Sigmoid colon (tissue), 4 donors: ENCODE measurements at regions not wholly inside any gene's neighbourhood (a gene's known extent, or its start where the extent isn't known, plus 50 kb on each side); places are given as distances from the start of the nearest gene placed in this dataset.

Experiments used
- POLR2AphosphoS5 ChIP-seq, 4 donors: sonication (generic); formaldehyde crosslinking; IDR thresholded peaks; one replicate each; pipeline ENCODE4 v1.6.1; 2017; ENCODE audit warnings: antibody characterized with exemption in 4 of 4
- TF ChIP-seq, protein P1 (sequence below), 4 experiments: fragments of 450-650 bp in 3 of 4; fragments of 200-600 bp in 1 of 4; IDR thresholded peaks; one replicate each; pipeline ENCODE4 v1.5.1; 2016 to 2019; ENCODE audit warnings: antibody characterized with exemption in 4 of 4, mild to moderate bottlenecking in 3 of 4, moderate library complexity in 2 of 4

DNA sequence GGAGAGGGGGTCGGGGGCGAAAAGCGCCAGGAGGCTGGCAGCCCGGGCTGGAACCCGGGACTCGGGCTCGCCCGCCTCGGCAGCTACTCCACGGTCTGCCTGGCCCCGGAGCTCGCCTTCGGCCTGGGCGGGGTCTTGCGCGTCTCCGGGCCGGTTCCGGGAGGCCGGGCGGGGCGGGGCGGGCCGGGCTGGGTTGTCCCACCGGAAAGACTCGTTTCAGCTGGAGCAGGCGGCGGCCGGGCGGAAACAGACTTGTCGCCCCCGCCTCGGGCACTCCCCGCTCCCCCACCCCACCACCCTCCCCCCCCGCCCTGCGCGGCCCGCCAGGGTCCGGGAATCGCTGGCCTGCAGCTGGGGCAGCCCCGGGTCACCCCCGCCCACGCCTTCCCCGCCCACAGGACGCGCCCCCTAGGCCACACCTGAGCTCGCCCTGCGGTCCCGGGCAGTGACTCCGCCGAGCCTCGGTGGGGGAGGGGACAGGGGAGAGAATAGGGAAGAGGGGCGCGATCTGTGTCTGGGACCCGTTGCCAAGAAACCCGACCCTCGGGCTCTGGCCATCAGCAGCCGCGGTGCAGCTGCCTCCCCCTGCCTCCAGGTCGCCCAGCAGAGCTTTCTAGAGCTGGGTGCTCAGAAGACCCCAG is 109.4 kb downstream of the KCTD15 start:
- TF ChIP-seq, protein P1, sequence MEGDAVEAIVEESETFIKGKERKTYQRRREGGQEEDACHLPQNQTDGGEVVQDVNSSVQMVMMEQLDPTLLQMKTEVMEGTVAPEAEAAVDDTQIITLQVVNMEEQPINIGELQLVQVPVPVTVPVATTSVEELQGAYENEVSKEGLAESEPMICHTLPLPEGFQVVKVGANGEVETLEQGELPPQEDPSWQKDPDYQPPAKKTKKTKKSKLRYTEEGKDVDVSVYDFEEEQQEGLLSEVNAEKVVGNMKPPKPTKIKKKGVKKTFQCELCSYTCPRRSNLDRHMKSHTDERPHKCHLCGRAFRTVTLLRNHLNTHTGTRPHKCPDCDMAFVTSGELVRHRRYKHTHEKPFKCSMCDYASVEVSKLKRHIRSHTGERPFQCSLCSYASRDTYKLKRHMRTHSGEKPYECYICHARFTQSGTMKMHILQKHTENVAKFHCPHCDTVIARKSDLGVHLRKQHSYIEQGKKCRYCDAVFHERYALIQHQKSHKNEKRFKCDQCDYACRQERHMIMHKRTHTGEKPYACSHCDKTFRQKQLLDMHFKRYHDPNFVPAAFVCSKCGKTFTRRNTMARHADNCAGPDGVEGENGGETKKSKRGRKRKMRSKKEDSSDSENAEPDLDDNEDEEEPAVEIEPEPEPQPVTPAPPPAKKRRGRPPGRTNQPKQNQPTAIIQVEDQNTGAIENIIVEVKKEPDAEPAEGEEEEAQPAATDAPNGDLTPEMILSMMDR (IDR thresholded peaks at IDR 0.05): no peak
- TF ChIP-seq POLR2AphosphoS5 (IDR thresholded peaks at IDR 0.05): no peak
